Mesodermal cell (in vitro differentiated cells): ENCODE measurements at regions not wholly inside any gene's neighbourhood (a gene's known extent, or its start where the extent isn't known, plus 50 kb on each side); places are given as distances from the start of the nearest gene placed in this dataset.

Experiments
- H3K27ac ChIP-seq: 2 replicates; pipeline ENCODE4 v1.7.0; 2013; ENCODE audit warnings: mild to moderate bottlenecking, low read depth, low read length, moderate library complexity; ENCODE audit not compliant: severe bottlenecking
- H3K36me3 ChIP-seq: 2 replicates; pipeline ENCODE4 v1.7.1; 2013; ENCODE audit warnings: mild to moderate bottlenecking, low read length, moderate library complexity; ENCODE audit not compliant: control insufficient read depth, insufficient read depth
- H3K4me1 ChIP-seq: one replicate; pipeline ENCODE4 v1.7.1; 2013; ENCODE audit warnings: mild to moderate bottlenecking, low read length; ENCODE audit not compliant: insufficient read depth, control insufficient read depth, poor library complexity, severe bottlenecking
- H3K4me3 ChIP-seq: 2 replicates; pipeline ENCODE4 v1.7.0; 2013; ENCODE audit warnings: low read length, control low read depth, mild to moderate bottlenecking; ENCODE audit not compliant: insufficient read depth, poor library complexity, severe bottlenecking; ENCODE audit errors: extremely low read depth
- H3K9me3 ChIP-seq: 2 replicates; pipeline ENCODE4 v1.7.1; 2013; ENCODE audit warnings: mild to moderate bottlenecking, low read length, moderate library complexity; ENCODE audit not compliant: control insufficient read depth
- WGBS, 2 experiments: methylation state at CpG; one replicate each; pipeline ENCODE4 v1.1.5; 2013; ENCODE audit warnings: missing lambda C conversion rate in 2 of 2; ENCODE audit not compliant: insufficient coverage in 2 of 2; 5-methylcytosine and 5-hydroxymethylcytosine counted together

DNA sequence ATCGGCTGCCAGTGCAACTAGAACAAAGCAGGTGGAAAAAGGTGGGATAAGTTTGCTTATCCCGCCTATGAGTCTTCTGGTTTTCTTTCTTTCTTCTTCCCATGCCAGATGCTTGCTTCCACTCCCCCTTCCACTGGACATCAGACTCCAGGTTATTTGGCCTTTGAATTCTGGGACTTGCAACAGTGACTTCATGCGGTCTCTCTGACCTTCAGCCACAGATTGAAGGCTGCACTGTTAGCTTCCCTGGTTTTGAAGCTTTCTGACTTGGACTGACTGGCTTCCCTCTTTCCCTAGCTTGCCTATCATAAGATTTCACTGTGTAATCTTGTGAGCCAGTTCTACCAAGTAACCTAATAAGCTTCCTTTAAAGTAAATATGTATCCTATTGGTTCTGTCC, 878.4 kb upstream of the GJE1 start:
- 91 to 93% methylated on average over 1 to 2 of the region's 3 CpGs for WGBS, 2 experiments
- Histone ChIP-seq H3K9me3 (no peaks in the 10 kb centered on the region), H3K36me3 (no peaks in the 10 kb centered on the region), H3K27ac (no peak overlapping the region), H3K4me1 (no peaks in the 10 kb centered on the region), H3K4me3 (no peak overlapping the region)

DNA sequence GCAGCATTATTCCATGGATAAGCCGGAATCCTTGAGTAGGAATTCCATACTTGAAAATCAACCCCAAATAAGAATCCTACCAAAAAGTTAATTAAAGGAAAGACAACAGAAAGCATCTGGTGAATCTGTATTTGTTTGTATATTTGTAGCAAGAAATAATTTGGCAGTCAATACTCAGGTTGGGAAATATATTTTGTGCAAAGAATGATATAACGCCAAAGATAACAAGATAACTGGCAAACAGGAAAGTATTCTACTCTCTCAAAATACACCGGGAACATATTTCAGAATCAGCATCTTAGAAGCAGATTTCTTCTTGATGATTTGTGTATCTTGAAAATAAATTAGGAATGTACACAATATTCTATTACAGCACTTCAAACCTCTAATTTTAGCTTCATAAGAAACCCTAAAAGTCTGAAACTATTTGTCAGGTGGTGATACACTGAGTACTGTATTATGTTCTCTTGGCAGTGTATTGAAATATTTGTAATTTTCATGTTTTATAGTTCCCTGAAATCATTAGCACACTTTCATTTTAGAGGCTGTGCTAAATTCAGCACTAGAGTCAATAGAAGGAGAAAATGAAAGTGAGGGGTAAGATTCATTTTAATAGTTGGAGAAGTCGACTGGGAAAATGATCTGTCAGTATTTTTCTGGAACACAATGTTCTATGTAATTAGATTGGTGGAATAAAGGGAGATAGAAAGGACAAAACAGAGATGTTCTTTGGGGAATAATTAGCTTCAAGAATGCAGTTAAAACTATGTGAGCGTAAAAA, 879.7 kb upstream of the GJE1 start:
- 92 to 93% methylated on average over 1 to 2 of the region's 5 CpGs for WGBS, 2 experiments
- Histone ChIP-seq H3K36me3 (no peaks in the 10 kb centered on the region), H3K9me3 (no peaks in the 10 kb centered on the region), H3K4me3 (no peak overlapping the region), H3K27ac (no peak overlapping the region), H3K4me1 (no peaks in the 10 kb centered on the region)

GRCh38 chr6:141251286-141251685, 881.4 kb upstream of the GJE1 start:
- H3K36me3 ChIP-seq: no peaks in the 10 kb centered on the region
- no peak overlapping the region for H3K4me3 ChIP-seq
- no peaks in the 10 kb centered on the region for H3K9me3 ChIP-seq
- no peaks in the 10 kb centered on the region for H3K4me1 ChIP-seq
- H3K27ac ChIP-seq: no peak overlapping the region

GRCh38 chr6:141248021-141248799, 884.5 kb upstream of the GJE1 start:
- H3K9me3 ChIP-seq: no peaks in the 10 kb centered on the region
- H3K36me3 ChIP-seq: no peaks in the 10 kb centered on the region
- no peak overlapping the region for H3K4me3 ChIP-seq
- no peak overlapping the region for H3K27ac ChIP-seq
- no peaks in the 10 kb centered on the region for H3K4me1 ChIP-seq
- WGBS, 2 experiments: no CpG with 5 or more reads among the region's 4 CpGs

DNA sequence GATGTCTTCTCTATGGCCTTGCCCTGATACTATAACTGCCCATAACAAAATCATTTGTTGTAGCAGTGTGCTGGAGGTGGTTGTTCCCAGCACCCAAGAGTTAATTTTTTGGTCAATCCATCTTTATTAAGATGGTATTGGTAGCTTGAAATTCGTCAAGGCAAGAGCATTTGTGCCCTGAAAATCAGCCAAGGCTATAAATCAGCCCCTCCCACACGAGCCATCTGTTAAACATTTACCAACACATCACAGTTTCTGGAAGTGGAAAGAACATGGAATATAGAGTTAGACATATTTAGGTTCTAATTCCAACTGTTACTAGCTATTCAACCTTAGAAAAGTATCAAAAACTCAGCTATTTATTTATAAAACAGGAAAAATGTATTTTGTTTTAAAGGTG, 888.4 kb upstream of the GJE1 start:
- H3K36me3 ChIP-seq: no peaks in the 10 kb centered on the region
- no peaks in the 10 kb centered on the region for H3K4me1 ChIP-seq
- no peak overlapping the region for H3K4me3 ChIP-seq
- no peaks in the 10 kb centered on the region for H3K9me3 ChIP-seq
- no peak overlapping the region for H3K27ac ChIP-seq
- no CpG with 5 or more reads among the region's 2 CpGs for WGBS, 2 experiments

DNA sequence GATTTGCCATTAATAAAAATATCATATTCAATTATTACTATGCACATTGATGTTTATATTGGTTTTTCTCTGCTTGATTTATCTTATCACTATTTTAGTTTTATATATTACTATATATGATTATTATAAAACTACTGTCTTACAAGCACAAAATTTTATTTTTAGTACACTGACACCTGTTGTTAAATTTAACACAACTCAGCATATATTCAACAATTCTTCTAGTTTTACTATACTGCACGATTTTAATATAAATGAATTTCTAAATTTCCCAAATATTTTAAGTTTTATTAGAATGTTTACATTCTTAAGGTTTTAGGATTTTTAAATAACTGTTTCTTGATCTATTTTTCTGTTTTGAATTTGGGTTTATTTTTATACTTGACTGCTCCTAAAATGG, 889.8 kb upstream of the GJE1 start:
- no peaks in the 10 kb centered on the region for H3K9me3 ChIP-seq
- no peaks in the 10 kb centered on the region for H3K4me1 ChIP-seq
- no CpG with 5 or more reads among the region's 1 CpG for WGBS, 2 experiments
- no peak overlapping the region for H3K4me3 ChIP-seq
- H3K27ac ChIP-seq: no peak overlapping the region
- no peaks in the 10 kb centered on the region for H3K36me3 ChIP-seq

DNA sequence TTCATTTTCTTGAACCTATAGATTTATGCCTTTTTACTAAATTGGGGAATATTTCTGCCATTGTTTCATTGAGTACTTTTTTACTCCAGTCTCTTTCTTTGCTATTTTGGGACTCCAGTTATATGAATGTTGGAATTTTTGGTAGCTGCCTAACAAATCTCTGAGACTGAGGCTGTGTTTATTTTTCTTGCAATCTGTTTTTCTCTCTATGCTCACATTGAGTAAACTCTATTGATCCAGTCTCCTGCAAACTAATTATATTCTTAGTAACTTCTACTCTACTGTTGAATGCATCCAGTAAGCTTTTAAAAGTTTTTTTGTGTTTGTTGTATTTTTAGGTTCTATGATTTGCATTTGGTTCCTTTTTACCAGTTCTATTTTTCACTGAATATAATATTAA, 903.4 kb upstream of the GJE1 start:
- no peaks in the 10 kb centered on the region for H3K4me1 ChIP-seq
- no peaks in the 10 kb centered on the region for H3K36me3 ChIP-seq
- no peak overlapping the region for H3K27ac ChIP-seq
- peaks cover 3% of the 10 kb centered on the region for H3K9me3 ChIP-seq
- H3K4me3 ChIP-seq: no peak overlapping the region

DNA sequence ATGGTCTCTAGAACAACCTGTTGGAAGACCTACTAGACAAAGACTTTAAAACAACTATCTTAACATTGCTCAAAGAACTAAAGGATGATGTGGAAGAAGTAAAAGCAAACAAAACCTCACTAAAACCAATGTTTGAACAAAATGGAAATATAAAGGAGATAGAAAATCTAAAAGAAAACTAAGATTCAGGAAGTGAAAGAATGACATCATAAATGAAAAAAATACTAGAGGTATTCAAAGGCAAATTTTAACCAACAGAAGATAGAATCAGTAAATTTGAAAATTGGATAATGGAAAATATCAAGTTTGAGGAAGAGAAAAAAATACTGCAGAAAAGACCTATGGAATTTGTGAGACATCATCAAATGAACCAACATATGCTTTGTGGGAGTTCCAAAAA, 914.1 kb upstream of the GJE1 start:
- Histone ChIP-seq H3K4me3 (no peak overlapping the region), H3K9me3 (peaks cover 4% of the 10 kb centered on the region), H3K27ac (no peak overlapping the region), H3K4me1 (no peaks in the 10 kb centered on the region), H3K36me3 (no peaks in the 10 kb centered on the region)

- H3K4me1 ChIP-seq: no peaks in the 10 kb centered on the region
- peaks cover 4% of the 10 kb centered on the region for H3K9me3 ChIP-seq
- no peak overlapping the region for H3K4me3 ChIP-seq
- no peaks in the 10 kb centered on the region for H3K36me3 ChIP-seq
- H3K27ac ChIP-seq: no peak overlapping the region
Measured at GRCh38 chr6:141216726-141217125, 916.0 kb upstream of the GJE1 start.

DNA sequence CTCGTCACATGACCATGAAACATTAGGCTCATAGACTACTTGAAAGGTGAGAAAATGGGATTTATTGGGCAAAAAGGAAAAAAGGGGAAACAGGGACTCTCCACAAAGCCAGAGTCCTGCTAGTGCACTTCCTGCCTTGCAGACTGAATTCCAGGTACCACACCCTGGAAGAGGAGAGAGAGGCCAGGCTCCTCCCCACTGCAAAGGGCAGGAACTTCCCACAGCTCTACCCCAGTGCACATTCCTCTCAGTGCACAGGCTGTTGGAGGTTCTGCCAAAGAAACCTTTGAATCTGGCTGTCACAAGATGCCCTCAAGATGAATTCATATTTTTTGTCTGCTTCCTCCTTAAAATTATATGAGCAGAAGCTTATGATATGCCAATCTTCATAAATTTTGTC, 920.4 kb upstream of the GJE1 start:
- Histone ChIP-seq H3K4me1 (no peaks in the 10 kb centered on the region), H3K27ac (no peak overlapping the region), H3K9me3 (no peaks in the 10 kb centered on the region), H3K4me3 (no peak overlapping the region), H3K36me3 (no peaks in the 10 kb centered on the region)
- WGBS, 2 experiments: no CpG with 5 or more reads among the region's 1 CpG

DNA sequence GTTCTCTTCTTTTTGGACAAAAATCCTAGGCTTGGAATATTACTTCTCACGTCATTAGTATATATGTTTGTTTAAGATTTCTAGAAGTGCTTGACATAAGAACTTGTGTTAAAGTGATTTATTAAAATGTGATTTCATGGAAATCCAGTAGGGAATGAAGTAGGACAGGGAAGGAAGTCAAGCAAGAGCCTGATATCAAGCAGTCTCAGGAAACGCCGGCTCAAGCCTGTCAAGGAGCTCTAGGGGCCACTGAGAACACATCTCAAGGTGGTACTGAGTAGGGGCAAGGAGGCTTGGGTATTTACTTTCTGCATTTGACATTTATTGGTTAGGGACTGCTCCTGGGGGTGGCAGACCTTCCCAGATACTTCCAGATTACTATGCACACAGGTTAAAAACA, 920.9 kb upstream of the GJE1 start:
- no peaks in the 10 kb centered on the region for H3K9me3 ChIP-seq
- no peak overlapping the region for H3K4me3 ChIP-seq
- H3K4me1 ChIP-seq: no peaks in the 10 kb centered on the region
- H3K27ac ChIP-seq: no peak overlapping the region
- 75 to 81% methylated on average over 3 of the region's 3 CpGs for WGBS, 2 experiments
- H3K36me3 ChIP-seq: no peaks in the 10 kb centered on the region
